Adrenal gland (tissue), 9 donors: ENCODE measurements at regions not wholly inside any gene's neighbourhood (a gene's known extent, or its start where the extent isn't known, plus 50 kb on each side); places are given as distances from the start of the nearest gene placed in this dataset.
"Not testable (repeated sequence)": the region's sequence is repeated elsewhere in the genome, so short reads cannot be mapped to it uniquely, and the experiment has no call there.

Experiments
- DNase-seq, 7 donors: peaks; one replicate each; pipeline ENCODE4 v3.0.0-alpha.2; 2019 to 2020
- H3K27ac ChIP-seq, 5 donors: fragments of 200-600 bp; sonication (generic) in 4 of 5; 1 replicate in 3 of 5; 2 replicates in 2 of 5; pipeline versions ENCODE4 v1.5.1 to v1.8.0; 2016 to 2020; ENCODE audit warnings: mild to moderate bottlenecking in 1 of 5
- H3K27me3 ChIP-seq: fragments of 200-600 bp; 2 replicates; pipeline ENCODE4 v1.8.0; 2021
- H3K36me3 ChIP-seq, 2 donors: fragments of 200-600 bp; replicated peaks in 1 of 2; 1 replicate in 1 of 2; 2 replicates in 1 of 2; pipeline versions ENCODE4 v1.5.1 to v1.8.0; 2018 to 2022
- H3K4me1 ChIP-seq, 2 donors: fragments of 200-600 bp; replicated peaks in 1 of 2; 1 replicate in 1 of 2; 2 replicates in 1 of 2; pipeline versions ENCODE4 v1.5.1 to v1.8.0; 2018 to 2021
- H3K4me3 ChIP-seq, 4 donors: fragments of 200-600 bp; sonication (generic) in 3 of 4; one replicate each; pipeline ENCODE4 v1.5.1; 2016 to 2018
- H3K9me3 ChIP-seq, 3 donors: fragments of 200-600 bp; sonication (generic) in 1 of 3; replicated peaks in 1 of 3; 1 replicate in 2 of 3; 2 replicates in 1 of 3; pipeline versions ENCODE4 v1.5.1 to v1.8.0; 2016 to 2021
- POLR2A ChIP-seq, 2 donors: fragments of 450-650 bp; IDR thresholded peaks; one replicate each; pipeline ENCODE4 v1.6.1; 2017; ENCODE audit warnings: antibody characterized with exemption in 2 of 2, mild to moderate bottlenecking in 2 of 2, moderate library complexity in 1 of 2
- WGBS, 4 donors: extraction: QIAGEN DNeasy Blood & Tissue Kit in 2 of 4; methylation state at CpG; one replicate each; pipeline versions ENCODE4 v1.1.5 to v1.1.7; 2013 to 2017; 5-methylcytosine and 5-hydroxymethylcytosine counted together
- intact Hi-C, 2 donors: fragments of 100-400 bp; cut with DNase I; formaldehyde crosslinking; loops; one replicate each; pipeline versions ENCODE4 v1.14.1 to v1.15.0; 2022 to 2023
- TF ChIP-seq, protein P1 (sequence below), 6 experiments: fragments of 450-650 bp in 4 of 6; fragments of 200-600 bp in 2 of 6; sonication (generic) in 1 of 6; IDR thresholded peaks; 1 replicate in 5 of 6; 2 replicates in 1 of 6; pipeline versions ENCODE4 v1.5.1 to v1.8.0; 2016 to 2021; ENCODE audit warnings: antibody characterized with exemption in 6 of 6, mild to moderate bottlenecking in 2 of 6, moderate library complexity in 1 of 6
- donor health status: healthy with polysubstance abuse.
- donor health status: Bipolar disorder and iron deficiency.
- donor health status: DM: yes; HTN: yes; CAD: no.
- donor health status: DM: no; HTN: no; CAD: no.
- donor health status: DM: no; HTN: no; CAD: no.

DNA sequence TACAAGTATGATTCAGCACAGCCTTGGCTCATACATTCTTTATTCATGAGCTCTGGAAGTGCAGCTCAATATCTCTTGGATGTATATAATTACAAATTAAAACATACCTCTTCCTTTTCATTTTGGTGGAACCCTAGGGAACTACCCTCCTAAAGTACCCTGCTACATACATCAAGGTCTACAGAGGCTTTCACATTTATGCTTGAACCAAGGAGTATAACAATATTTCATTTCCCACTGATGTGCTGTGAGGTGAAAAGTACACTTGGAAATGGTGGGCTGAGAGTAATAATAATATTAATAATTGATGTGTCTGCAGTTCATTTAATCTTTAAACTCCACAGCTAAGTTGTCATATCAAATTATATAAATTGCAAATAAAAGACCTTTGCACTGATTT lies 142.2 kb upstream of the LRRC3B start:
- Histone ChIP-seq H3K9me3 (no peaks in the 10 kb centered on the region), H3K4me1 (no peaks in the 10 kb centered on the region), H3K27ac (no peak overlapping the region), H3K36me3 (no peaks in the 10 kb centered on the region), H3K27me3 (no peaks in the 10 kb centered on the region), H3K4me3 (no peak overlapping the region)
- DNase-seq = no peak
- intact Hi-C loops = no loop called here
- TF ChIP-seq POLR2A (IDR thresholded peaks at IDR 0.05) = no peak
- TF ChIP-seq, protein P1, sequence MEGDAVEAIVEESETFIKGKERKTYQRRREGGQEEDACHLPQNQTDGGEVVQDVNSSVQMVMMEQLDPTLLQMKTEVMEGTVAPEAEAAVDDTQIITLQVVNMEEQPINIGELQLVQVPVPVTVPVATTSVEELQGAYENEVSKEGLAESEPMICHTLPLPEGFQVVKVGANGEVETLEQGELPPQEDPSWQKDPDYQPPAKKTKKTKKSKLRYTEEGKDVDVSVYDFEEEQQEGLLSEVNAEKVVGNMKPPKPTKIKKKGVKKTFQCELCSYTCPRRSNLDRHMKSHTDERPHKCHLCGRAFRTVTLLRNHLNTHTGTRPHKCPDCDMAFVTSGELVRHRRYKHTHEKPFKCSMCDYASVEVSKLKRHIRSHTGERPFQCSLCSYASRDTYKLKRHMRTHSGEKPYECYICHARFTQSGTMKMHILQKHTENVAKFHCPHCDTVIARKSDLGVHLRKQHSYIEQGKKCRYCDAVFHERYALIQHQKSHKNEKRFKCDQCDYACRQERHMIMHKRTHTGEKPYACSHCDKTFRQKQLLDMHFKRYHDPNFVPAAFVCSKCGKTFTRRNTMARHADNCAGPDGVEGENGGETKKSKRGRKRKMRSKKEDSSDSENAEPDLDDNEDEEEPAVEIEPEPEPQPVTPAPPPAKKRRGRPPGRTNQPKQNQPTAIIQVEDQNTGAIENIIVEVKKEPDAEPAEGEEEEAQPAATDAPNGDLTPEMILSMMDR (IDR thresholded peaks at IDR 0.05) = no peak

DNA sequence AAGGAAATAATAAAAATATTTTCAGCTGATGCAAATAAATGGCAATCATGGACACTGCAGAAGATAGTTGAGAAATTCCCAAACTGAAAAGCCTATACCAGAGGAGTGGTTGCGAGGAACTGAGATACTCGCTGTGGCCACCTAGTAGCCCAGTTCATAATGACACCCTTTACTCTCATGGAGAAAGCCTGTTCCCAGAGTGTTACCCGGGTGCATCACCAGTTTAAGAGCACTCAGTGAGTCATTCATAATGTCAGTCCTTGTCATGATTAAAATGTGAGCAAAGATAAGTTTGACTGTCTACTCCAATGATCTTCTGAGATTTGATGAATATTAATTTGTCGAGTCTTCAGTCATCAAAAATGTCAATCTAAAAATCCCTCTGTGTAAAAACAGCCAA lies 138.4 kb upstream of the LRRC3B start:
- Histone ChIP-seq H3K9me3 (no peaks in the 10 kb centered on the region), H3K4me1 (no peaks in the 10 kb centered on the region), H3K4me3 (no peak overlapping the region), H3K36me3 (no peaks in the 10 kb centered on the region), H3K27ac (no peak overlapping the region), H3K27me3 (no peaks in the 10 kb centered on the region)
- WGBS, 4 donors = 66 to 85% (median 68%) methylated on average over 4 of the region's 4 CpGs
- no peak for DNase-seq
- intact Hi-C loops = no loop called here
- TF ChIP-seq, protein P1 (IDR thresholded peaks at IDR 0.05) = no peak
- TF ChIP-seq POLR2A (IDR thresholded peaks at IDR 0.05) = no peak

DNA sequence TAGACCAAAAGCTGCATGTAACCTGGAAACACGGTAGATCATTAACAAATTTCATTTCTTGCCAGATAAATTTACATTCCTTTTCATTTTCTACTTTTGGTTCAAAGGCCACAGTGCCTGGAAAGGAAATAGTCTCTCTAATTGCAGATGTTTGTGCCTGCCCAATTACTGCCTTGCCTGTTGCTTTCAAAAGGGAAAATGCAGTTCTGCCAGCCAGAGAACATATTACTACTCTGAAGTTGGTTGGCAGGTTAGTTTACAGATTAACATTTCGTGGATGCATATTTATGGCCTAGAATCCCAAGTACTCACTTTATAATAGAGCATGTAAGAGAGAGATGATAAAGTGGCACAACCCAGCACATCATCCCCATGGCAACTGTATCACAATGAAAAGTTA lies 124.3 kb upstream of the LRRC3B start:
- H3K36me3 ChIP-seq = no peaks in the 10 kb centered on the region
- intact Hi-C loops = no loop called here
- no peaks in the 10 kb centered on the region for H3K9me3 ChIP-seq
- TF ChIP-seq POLR2A (IDR thresholded peaks at IDR 0.05) = no peak
- TF ChIP-seq, protein P1 (IDR thresholded peaks at IDR 0.05) = no peak
- DNase-seq = no peak
- no peak overlapping the region for H3K4me3 ChIP-seq
- H3K27ac ChIP-seq = no peak overlapping the region
- WGBS, 4 donors = 57 to 72% (median 64%) methylated on average over 2 of the region's 2 CpGs
- no peaks in the 10 kb centered on the region for H3K4me1 ChIP-seq
- H3K27me3 ChIP-seq = no peaks in the 10 kb centered on the region

DNA sequence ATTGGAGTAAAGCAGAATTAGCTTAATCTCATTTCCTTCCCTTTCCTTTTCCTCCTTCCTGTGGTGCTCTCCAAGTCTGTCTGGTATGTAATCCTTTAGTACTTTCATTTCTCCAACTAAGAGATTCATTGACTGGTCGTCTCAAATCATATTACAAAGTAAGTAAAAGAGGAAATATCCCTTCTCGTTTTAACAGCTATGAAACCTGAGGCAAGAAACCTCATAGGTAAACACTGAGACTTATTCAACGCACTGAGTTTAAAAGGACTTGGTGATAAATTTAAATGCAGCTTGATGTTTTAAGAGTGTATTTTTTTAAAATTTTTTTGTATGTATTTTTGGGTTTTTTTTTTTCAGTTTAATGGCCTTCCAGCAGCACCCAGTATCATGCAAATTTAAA lies 117.2 kb upstream of the LRRC3B start:
- Histone ChIP-seq H3K4me3 (no peak overlapping the region), H3K27me3 (no peaks in the 10 kb centered on the region), H3K27ac (no peak overlapping the region), H3K9me3 (no peaks in the 10 kb centered on the region), H3K4me1 (no peaks in the 10 kb centered on the region), H3K36me3 (no peaks in the 10 kb centered on the region)
- no peak for TF ChIP-seq POLR2A (IDR thresholded peaks at IDR 0.05)
- TF ChIP-seq, protein P1 (IDR thresholded peaks at IDR 0.05) = no peak
- 41 to 51% (median 47%) methylated on average over 3 of the region's 3 CpGs for WGBS, 4 donors
- no peak for DNase-seq
- intact Hi-C loops = no loop called here

DNA sequence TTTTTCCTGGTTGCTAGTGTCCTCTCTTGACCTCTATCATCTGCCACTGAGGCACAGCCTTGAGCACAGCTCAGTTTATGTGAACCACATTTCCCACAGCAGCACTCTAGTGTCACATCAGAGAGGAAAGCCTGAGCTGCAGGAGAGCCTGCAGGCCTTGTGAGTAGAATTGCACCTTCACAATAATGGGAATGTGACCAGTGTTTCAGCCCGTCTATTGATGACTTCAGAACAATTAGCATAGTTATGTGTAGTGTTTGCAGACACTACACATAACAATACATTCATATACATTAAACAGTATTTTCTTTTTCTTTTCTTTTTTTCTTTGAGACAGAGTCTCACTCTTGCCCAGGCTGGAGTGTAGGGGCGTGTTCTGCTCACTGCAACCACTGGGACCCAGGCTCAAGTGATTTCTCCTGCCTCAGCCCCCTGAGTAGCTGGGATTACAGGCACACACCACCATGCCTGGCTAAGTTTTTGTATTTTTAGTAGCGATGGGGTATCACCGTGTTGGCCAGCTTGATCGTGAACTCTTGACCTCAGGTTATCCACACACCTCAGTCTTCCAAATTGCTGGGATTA lies 108.0 kb upstream of the LRRC3B start:
- H3K27ac ChIP-seq, H3K9me3 ChIP-seq, intact Hi-C loops, H3K36me3 ChIP-seq, DNase-seq, H3K27me3 ChIP-seq, H3K4me1 ChIP-seq, H3K4me3 ChIP-seq: not testable (repeated sequence)
- WGBS, 4 donors = 76 to 83% (median 80%) methylated on average over 5 of the region's 5 CpGs
